CD8-positive, alpha-beta memory T cell (primary cell): ENCODE measurements at regions not wholly inside any gene's neighbourhood (a gene's known extent, or its start where the extent isn't known, plus 50 kb on each side); places are given as distances from the start of the nearest gene placed in this dataset.
A peak's percentile ranks its signal among the peaks of the same experiment; 100 is the strongest.

ENCODE experiments used
- CTCF ChIA-PET: fragments of 350-600 bp; sonication (Branson Sonifier 250); formaldehyde crosslinking; loops from one replicate; lab custom pipeline; 2021; ENCODE audit warnings: antibody characterized with exemption; lab: Charles Lee
- POLR2A ChIA-PET: fragments of 350-600 bp; sonication (Branson Sonifier 250); formaldehyde crosslinking; loops from one replicate; lab custom pipeline; 2021; ENCODE audit warnings: antibody characterized with exemption; lab: Charles Lee
- DNase-seq, 5 donors: peaks; one replicate each; pipeline versions ENCODE4 v3.0.0 to v3.0.0-alpha.2; 2020 to 2022; ENCODE audit warnings: mixed read lengths in 1 of 5
- H3K27ac ChIP-seq: one replicate; pipeline ENCODE4 v1.7.0; 2013; ENCODE audit warnings: low read depth, mild to moderate bottlenecking, low read length, moderate library complexity
- H3K27me3 ChIP-seq: 2 replicates; pipeline ENCODE4 v1.7.0; 2013; ENCODE audit warnings: low read length, mild to moderate bottlenecking; ENCODE audit not compliant: insufficient read depth, poor library complexity, severe bottlenecking
- H3K36me3 ChIP-seq: 2 replicates; pipeline ENCODE4 v1.7.0; 2013; ENCODE audit warnings: mild to moderate bottlenecking, low read length, moderate library complexity; ENCODE audit not compliant: insufficient read depth
- H3K4me1 ChIP-seq: 2 replicates; pipeline ENCODE4 v1.7.0; 2013; ENCODE audit warnings: mild to moderate bottlenecking, low read length, moderate library complexity; ENCODE audit not compliant: insufficient read depth
- H3K4me3 ChIP-seq: 2 replicates; pipeline ENCODE4 v1.7.0; 2013; ENCODE audit warnings: mild to moderate bottlenecking, low read length
- H3K9me3 ChIP-seq: 2 replicates; pipeline ENCODE4 v1.7.0; 2013; ENCODE audit warnings: mild to moderate bottlenecking, low read length
- H3K27ac Mint-ChIP-seq, 8 donors: one replicate each; pipeline ENCODE4 v1.8.0; 2020 to 2021; ENCODE audit warnings: mixed read lengths in 8 of 8, mild to moderate bottlenecking in 6 of 8, inconsistent platforms in 3 of 8, moderate library complexity in 3 of 8
- H3K27me3 Mint-ChIP-seq, 2 donors: one replicate each; pipeline ENCODE4 v1.8.0; 2020 to 2021; ENCODE audit warnings: mixed read lengths in 2 of 2, mild to moderate bottlenecking in 1 of 2, moderate library complexity in 1 of 2
- H3K36me3 Mint-ChIP-seq, 3 donors: one replicate each; pipeline ENCODE4 v1.8.0; 2020 to 2021; ENCODE audit warnings: mixed read lengths in 3 of 3, inconsistent platforms in 1 of 3, mild to moderate bottlenecking in 1 of 3
- H3K4me1 Mint-ChIP-seq, 3 donors: one replicate each; pipeline ENCODE4 v1.8.0; 2020 to 2021; ENCODE audit warnings: mixed read lengths in 3 of 3, inconsistent platforms in 1 of 3, mild to moderate bottlenecking in 1 of 3
- H3K4me3 Mint-ChIP-seq, 7 donors: one replicate each; pipeline ENCODE4 v1.8.0; 2020 to 2021; ENCODE audit warnings: mixed read lengths in 7 of 7, mild to moderate bottlenecking in 6 of 7, moderate library complexity in 4 of 7, inconsistent platforms in 2 of 7
- H3K9me3 Mint-ChIP-seq, 5 donors: one replicate each; pipeline ENCODE4 v1.8.0; 2020 to 2022; ENCODE audit warnings: mixed read lengths in 5 of 5, mild to moderate bottlenecking in 3 of 5, moderate library complexity in 2 of 5, inconsistent platforms in 1 of 5

- POLR2A ChIA-PET: no interaction called here
- Histone ChIP-seq H3K4me3 (no peak overlapping the region), H3K27ac (no peak overlapping the region), H3K4me1 (no peaks in the 10 kb centered on the region), H3K9me3 (no peaks in the 10 kb centered on the region), H3K27me3 (peaks cover 10% of the 10 kb centered on the region), H3K36me3 (no peaks in the 10 kb centered on the region)
- H3K4me3 Mint-ChIP-seq: no peak overlapping the region
- H3K27ac Mint-ChIP-seq: peak overlapping the region in 1 of 8 donors; percentile 78
- CTCF ChIA-PET: no interaction called here
- peaks cover 0 to 6% (median 0%) of the 10 kb centered on the region in 5 donors for H3K9me3 Mint-ChIP-seq
- H3K36me3 Mint-ChIP-seq: no peaks in the 10 kb centered on the region
- DNase-seq: no peak
- H3K27me3 Mint-ChIP-seq: peaks cover 22 to 50% of the 10 kb centered on the region in 2 donors
- peaks cover 0 to 3% (median 0%) of the 10 kb centered on the region in 3 donors for H3K4me1 Mint-ChIP-seq
Observed at GRCh38 chr1:29703596-29704370, 467.5 kb downstream of the PTPRU start.

- Mint-ChIP-seq H3K36me3 (no peaks in the 10 kb centered on the region), H3K4me3 (no peak overlapping the region), H3K9me3 (no peaks in the 10 kb centered on the region), H3K27ac (no peak overlapping the region), H3K27me3 (peaks cover 19 to 55% of the 10 kb centered on the region in 2 donors), H3K4me1 (no peaks in the 10 kb centered on the region)
- Histone ChIP-seq H3K9me3 (no peaks in the 10 kb centered on the region), H3K27ac (no peak overlapping the region), H3K36me3 (no peaks in the 10 kb centered on the region), H3K27me3 (peaks cover 7% of the 10 kb centered on the region), H3K4me1 (no peaks in the 10 kb centered on the region), H3K4me3 (no peak overlapping the region)
- ChIA-PET CTCF (no interaction called here), POLR2A (no interaction called here)
- no peak for DNase-seq
Observed at GRCh38 chr1:29700491-29700890, 464.2 kb downstream of the PTPRU start.

- no peaks in the 10 kb centered on the region for H3K9me3 ChIP-seq
- DNase-seq: no peak
- POLR2A ChIA-PET: no interaction called here
- H3K27me3 ChIP-seq: no peaks in the 10 kb centered on the region
- CTCF ChIA-PET: no interaction called here
- Mint-ChIP-seq H3K4me3 (no peak overlapping the region), H3K9me3 (peaks cover 0 to under 1% (median 0%) of the 10 kb centered on the region in 5 donors), H3K27me3 (peaks cover 13 to 42% of the 10 kb centered on the region in 2 donors), H3K4me1 (no peaks in the 10 kb centered on the region), H3K27ac (no peak overlapping the region), H3K36me3 (no peaks in the 10 kb centered on the region)
- H3K27ac ChIP-seq: no peak overlapping the region
- H3K36me3 ChIP-seq: no peaks in the 10 kb centered on the region
- H3K4me1 ChIP-seq: no peaks in the 10 kb centered on the region
- no peak overlapping the region for H3K4me3 ChIP-seq
Observed at GRCh38 chr1:29698626-29699025, 462.3 kb downstream of the PTPRU start.

- H3K27ac ChIP-seq: no peak overlapping the region
- H3K27me3 Mint-ChIP-seq: peaks cover 11 to 42% of the 10 kb centered on the region in 2 donors
- ChIA-PET CTCF (no interaction called here), POLR2A (no interaction called here)
- no peaks in the 10 kb centered on the region for H3K4me1 Mint-ChIP-seq
- H3K4me3 Mint-ChIP-seq: no peak overlapping the region
- H3K36me3 Mint-ChIP-seq: no peaks in the 10 kb centered on the region
- H3K4me1 ChIP-seq: no peaks in the 10 kb centered on the region
- H3K9me3 ChIP-seq: no peaks in the 10 kb centered on the region
- no peaks in the 10 kb centered on the region for H3K27me3 ChIP-seq
- peaks cover 0 to 6% (median 0%) of the 10 kb centered on the region in 5 donors for H3K9me3 Mint-ChIP-seq
- H3K36me3 ChIP-seq: no peaks in the 10 kb centered on the region
- H3K4me3 ChIP-seq: no peak overlapping the region
- DNase-seq: no peak
- no peak overlapping the region for H3K27ac Mint-ChIP-seq
Observed at GRCh38 chr1:29698033-29698432, 461.7 kb downstream of the PTPRU start.

GRCh38 chr1:29697391-29697780 lies 461.1 kb downstream of the PTPRU start:
- H3K4me1 Mint-ChIP-seq: no peaks in the 10 kb centered on the region
- CTCF ChIA-PET: no interaction called here
- no peak overlapping the region for H3K27ac ChIP-seq
- H3K9me3 ChIP-seq: no peaks in the 10 kb centered on the region
- no peaks in the 10 kb centered on the region for H3K27me3 ChIP-seq
- no peak for DNase-seq
- POLR2A ChIA-PET: no interaction called here
- H3K27me3 Mint-ChIP-seq: peaks cover 11 to 36% of the 10 kb centered on the region in 2 donors
- peaks cover 0 to 6% (median 0%) of the 10 kb centered on the region in 5 donors for H3K9me3 Mint-ChIP-seq
- H3K36me3 Mint-ChIP-seq: no peaks in the 10 kb centered on the region
- H3K4me3 ChIP-seq: no peak overlapping the region
- H3K36me3 ChIP-seq: no peaks in the 10 kb centered on the region
- H3K27ac Mint-ChIP-seq: no peak overlapping the region
- no peak overlapping the region for H3K4me3 Mint-ChIP-seq
- H3K4me1 ChIP-seq: no peaks in the 10 kb centered on the region

- Histone ChIP-seq H3K4me3 (no peak overlapping the region), H3K36me3 (no peaks in the 10 kb centered on the region), H3K27me3 (no peaks in the 10 kb centered on the region), H3K9me3 (no peaks in the 10 kb centered on the region), H3K4me1 (no peaks in the 10 kb centered on the region), H3K27ac (no peak overlapping the region)
- H3K36me3 Mint-ChIP-seq: no peaks in the 10 kb centered on the region
- no peak overlapping the region for H3K27ac Mint-ChIP-seq
- POLR2A ChIA-PET: no interaction called here
- DNase-seq: no peak
- peaks cover 11 to 36% of the 10 kb centered on the region in 2 donors for H3K27me3 Mint-ChIP-seq
- no peak overlapping the region for H3K4me3 Mint-ChIP-seq
- no peaks in the 10 kb centered on the region for H3K4me1 Mint-ChIP-seq
- H3K9me3 Mint-ChIP-seq: peaks cover 0 to 6% (median 0%) of the 10 kb centered on the region in 5 donors
- CTCF ChIA-PET: no interaction called here
Observed at GRCh38 chr1:29696656-29697390, 460.5 kb downstream of the PTPRU start.

- Mint-ChIP-seq H3K4me3 (no peak overlapping the region), H3K36me3 (no peaks in the 10 kb centered on the region), H3K4me1 (no peaks in the 10 kb centered on the region), H3K27ac (no peak overlapping the region), H3K9me3 (peaks cover 0 to 6% (median 0%) of the 10 kb centered on the region in 5 donors), H3K27me3 (peaks cover 13 to 33% of the 10 kb centered on the region in 2 donors)
- DNase-seq: no peak
- Histone ChIP-seq H3K4me3 (no peak overlapping the region), H3K27me3 (no peaks in the 10 kb centered on the region), H3K27ac (no peak overlapping the region), H3K36me3 (no peaks in the 10 kb centered on the region), H3K9me3 (no peaks in the 10 kb centered on the region), H3K4me1 (no peaks in the 10 kb centered on the region)
- ChIA-PET CTCF (no interaction called here), POLR2A (no interaction called here)
Observed at GRCh38 chr1:29695803-29696202, 459.5 kb downstream of the PTPRU start.

GRCh38 chr1:29695036-29695435 lies 458.7 kb downstream of the PTPRU start:
- H3K27ac ChIP-seq: no peak overlapping the region
- no peaks in the 10 kb centered on the region for H3K4me1 Mint-ChIP-seq
- CTCF ChIA-PET: no interaction called here
- POLR2A ChIA-PET: no interaction called here
- H3K9me3 ChIP-seq: no peaks in the 10 kb centered on the region
- H3K4me3 ChIP-seq: no peak overlapping the region
- DNase-seq: no peak
- H3K27me3 ChIP-seq: no peaks in the 10 kb centered on the region
- H3K36me3 ChIP-seq: no peaks in the 10 kb centered on the region
- no peak overlapping the region for H3K27ac Mint-ChIP-seq
- H3K9me3 Mint-ChIP-seq: peaks cover 0 to 6% (median 0%) of the 10 kb centered on the region in 5 donors
- peaks cover 13 to 28% of the 10 kb centered on the region in 2 donors for H3K27me3 Mint-ChIP-seq
- H3K36me3 Mint-ChIP-seq: no peaks in the 10 kb centered on the region
- no peak overlapping the region for H3K4me3 Mint-ChIP-seq
- no peaks in the 10 kb centered on the region for H3K4me1 ChIP-seq
